ENCODE measurements at regions not wholly inside any gene's neighbourhood (a gene's known extent, or its start where the extent isn't known, plus 50 kb on each side); places are given as distances from the start of the nearest gene placed in this dataset.

DNA sequence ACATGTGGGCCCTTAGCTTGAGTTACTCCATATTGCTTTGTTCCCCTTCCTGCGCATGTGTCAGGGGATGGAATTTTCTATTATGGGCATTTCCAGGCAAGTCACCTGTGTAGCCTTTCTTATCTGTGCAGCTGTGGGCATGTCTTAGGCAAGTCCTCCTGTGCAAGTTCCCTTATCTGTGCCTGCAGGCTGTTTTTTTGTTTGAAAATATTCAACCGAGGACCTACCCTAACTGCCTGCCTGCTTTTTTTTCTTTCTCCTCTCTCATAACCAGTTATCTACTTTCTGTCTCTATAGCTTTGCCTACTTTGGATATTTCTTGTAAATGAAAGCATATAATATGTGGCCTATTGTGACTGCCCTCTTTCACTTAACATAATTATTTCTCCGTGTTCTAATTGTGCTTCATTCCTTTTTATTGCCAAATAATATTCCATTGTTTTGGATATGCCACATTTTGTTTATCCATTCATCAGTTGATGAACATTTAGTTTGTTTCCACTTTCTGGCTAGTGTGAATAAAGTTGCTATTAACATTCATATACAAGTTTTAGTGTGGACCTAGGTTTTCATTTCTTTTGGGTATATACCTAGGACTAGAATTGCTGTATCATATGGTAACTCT lies 83.6 kb upstream of the CADM1 start:
- Histone ChIP-seq H3K9me3 (ENCODE audit: control insufficient read depth in 2 of 2, low read length in 2 of 2) (peaks cover 3 to 4% of the 10 kb centered on the region in 2 donors), H3K4me1 (ENCODE audit: control insufficient read depth, insufficient read depth, low read length) (no peaks in the 10 kb centered on the region), H3K27ac (ENCODE audit: low read length) (no peak overlapping the region), H3K27me3 (ENCODE audit: control insufficient read depth in 1 of 2, insufficient read depth in 2 of 2, low read length in 2 of 2) (no peaks in the 10 kb centered on the region), H3K36me3 (ENCODE audit: control insufficient read depth in 2 of 2, insufficient read depth in 2 of 2, low read length in 2 of 2) (no peaks in the 10 kb centered on the region), H3K4me3 (ENCODE audit: low read length in 2 of 2) (no peak overlapping the region), H3K9ac (ENCODE audit: low read length in 2 of 2) (no peak overlapping the region)

DNA sequence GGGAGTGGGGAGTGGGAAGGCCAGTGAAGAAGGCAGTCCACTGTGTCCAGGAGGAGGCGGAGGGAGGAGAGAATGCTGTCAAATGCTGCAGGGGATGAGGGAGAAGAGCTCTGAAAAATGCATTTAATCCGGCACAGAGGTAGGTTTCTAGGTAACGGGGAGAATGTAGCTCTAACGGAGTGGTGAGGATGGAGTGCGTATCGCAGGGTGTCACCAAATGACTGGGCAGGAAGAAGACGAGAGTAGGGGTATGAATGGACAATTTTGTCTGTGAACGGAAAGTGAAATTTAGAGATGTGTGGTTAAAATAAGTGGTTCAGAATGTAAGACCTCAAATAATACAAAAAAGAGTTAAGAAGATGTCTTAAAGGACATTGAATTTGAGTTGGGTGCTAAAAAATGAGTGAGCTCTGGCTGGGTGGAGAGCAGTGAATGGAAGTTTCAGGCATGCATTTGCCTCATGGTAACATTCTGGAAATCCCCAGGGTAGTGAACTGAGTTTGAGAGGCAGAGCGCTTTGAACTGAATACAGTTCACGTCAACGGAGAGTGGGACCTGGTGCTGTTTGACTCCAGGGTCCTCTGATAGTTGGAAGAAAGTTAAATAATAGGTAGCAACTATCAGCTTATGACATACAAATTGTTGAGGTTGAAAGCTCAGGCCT lies 81.3 kb upstream of the CADM1 start:
- Histone ChIP-seq H3K4me1 (ENCODE audit: control insufficient read depth, insufficient read depth, low read length) (no peaks in the 10 kb centered on the region), H3K4me3 (ENCODE audit: low read length in 2 of 2) (no peak overlapping the region), H3K9me3 (ENCODE audit: control insufficient read depth in 2 of 2, low read length in 2 of 2) (peaks cover 3 to 4% of the 10 kb centered on the region in 2 donors), H3K36me3 (ENCODE audit: control insufficient read depth in 2 of 2, insufficient read depth in 2 of 2, low read length in 2 of 2) (no peaks in the 10 kb centered on the region), H3K9ac (ENCODE audit: low read length in 2 of 2) (no peak overlapping the region), H3K27me3 (ENCODE audit: control insufficient read depth in 1 of 2, insufficient read depth in 2 of 2, low read length in 2 of 2) (no peaks in the 10 kb centered on the region), H3K27ac (ENCODE audit: low read length) (no peak overlapping the region)

DNA sequence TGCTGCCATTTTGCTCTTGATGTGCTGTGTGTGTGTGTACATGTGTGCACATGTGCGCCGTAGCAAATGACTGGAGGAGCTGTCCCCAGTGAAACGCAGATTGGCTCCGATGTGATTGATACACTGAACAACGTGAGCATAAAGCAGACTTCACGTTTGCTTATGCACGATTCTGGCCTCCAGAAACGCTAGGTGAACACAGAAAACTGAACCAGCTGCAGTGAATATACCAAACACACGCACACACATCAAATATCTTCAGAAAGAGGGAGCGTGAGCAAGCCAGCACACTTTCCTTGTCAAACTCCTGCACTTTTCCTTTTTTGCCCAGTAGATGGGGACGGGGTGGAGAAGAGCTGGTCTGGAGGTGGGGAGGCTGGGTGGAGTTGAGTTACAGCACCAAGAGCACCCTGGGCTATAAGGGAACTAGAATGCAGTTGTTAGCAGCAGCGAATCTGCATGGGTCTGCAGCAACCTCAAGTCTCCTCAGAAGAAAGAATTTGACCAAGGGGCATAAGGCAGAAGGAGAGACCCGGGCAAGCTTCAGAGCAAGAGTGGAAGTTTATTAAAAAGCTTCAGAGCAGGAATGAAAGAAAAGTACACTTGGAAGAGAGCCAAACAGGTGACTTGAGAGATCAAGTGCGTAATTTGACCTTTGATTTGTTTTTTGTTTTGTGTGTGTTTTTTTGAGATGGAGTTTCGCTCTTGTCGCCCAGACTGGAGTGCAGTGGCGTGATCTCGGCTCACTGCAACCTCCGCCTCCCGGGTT lies 77.8 kb upstream of the CADM1 start:
- no peaks in the 10 kb centered on the region for H3K36me3 ChIP-seq (ENCODE audit: control insufficient read depth in 2 of 2, insufficient read depth in 2 of 2, low read length in 2 of 2)
- no peaks in the 10 kb centered on the region for H3K9me3 ChIP-seq (ENCODE audit: control insufficient read depth in 2 of 2, low read length in 2 of 2)
- no peak overlapping the region for H3K4me3 ChIP-seq (ENCODE audit: low read length in 2 of 2)
- no peak overlapping the region for H3K27ac ChIP-seq (ENCODE audit: low read length)
- H3K4me1 ChIP-seq (ENCODE audit: control insufficient read depth, insufficient read depth, low read length) = no peaks in the 10 kb centered on the region
- no peak overlapping the region for H3K9ac ChIP-seq (ENCODE audit: low read length in 2 of 2)
- peaks cover 0 to 3% of the 10 kb centered on the region in 2 donors for H3K27me3 ChIP-seq (ENCODE audit: control insufficient read depth in 1 of 2, insufficient read depth in 2 of 2, low read length in 2 of 2)

DNA sequence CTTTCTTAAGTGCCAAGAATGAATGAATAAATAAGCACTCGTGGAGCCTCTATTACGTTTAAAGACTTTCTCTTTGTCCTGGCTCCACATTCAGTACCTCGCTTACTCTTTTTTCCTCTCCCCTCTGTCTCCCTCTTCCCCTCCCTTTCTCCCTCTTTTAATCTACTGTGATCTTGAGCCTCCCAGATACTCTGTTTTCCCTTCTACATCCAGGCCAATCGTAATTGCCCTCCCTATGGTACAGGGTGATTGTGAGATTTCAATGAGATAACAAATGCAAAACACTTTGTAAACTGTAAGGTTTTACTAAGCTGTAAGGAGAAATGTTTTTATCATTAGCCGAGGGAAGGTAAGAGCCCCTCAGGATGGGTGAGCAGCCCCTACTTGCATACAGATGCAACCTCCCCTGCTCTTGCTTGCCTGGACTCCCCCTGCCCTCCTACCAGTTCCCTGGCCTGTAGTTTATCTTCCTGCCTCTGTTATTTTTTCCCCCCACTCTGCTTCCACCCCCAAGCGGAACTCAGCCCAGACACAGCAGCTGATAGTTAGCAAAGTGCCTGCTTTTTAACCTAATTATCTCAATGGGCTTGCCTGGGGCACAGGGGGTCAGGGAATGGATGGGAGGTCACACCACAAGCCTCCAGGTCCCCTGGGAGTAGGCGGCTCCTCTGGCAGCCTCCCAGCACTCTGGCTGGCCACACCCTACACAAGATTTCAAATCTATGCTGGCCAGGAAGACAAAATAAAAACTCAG lies 76.9 kb upstream of the CADM1 start:
- Histone ChIP-seq H3K4me1 (ENCODE audit: control insufficient read depth, insufficient read depth, low read length) (no peaks in the 10 kb centered on the region), H3K27ac (ENCODE audit: low read length) (no peak overlapping the region)

DNA sequence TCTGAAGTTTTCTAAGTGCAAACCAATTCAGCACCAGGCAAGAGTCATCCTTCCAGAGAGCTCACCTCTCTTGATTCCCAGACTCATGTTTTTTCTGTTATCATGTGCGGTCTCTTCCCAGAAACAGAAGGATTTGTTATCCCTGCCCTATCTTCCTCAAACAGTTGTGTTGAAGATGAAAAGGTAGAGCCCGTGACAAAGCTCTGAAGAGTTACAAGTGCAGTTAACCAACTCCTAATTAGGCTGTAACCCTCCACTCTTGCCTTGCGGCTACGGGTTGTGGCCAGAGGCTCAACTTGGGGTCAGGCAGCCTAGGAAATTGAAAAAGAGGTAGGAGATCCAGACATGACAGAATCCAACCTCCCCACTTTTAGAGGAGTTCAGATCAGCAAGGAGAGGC lies 76.2 kb upstream of the CADM1 start:
- no peaks in the 10 kb centered on the region for H3K4me1 ChIP-seq (ENCODE audit: control insufficient read depth, insufficient read depth, low read length)
- no peak overlapping the region for H3K9ac ChIP-seq (ENCODE audit: low read length in 2 of 2)
- no peak overlapping the region for H3K27ac ChIP-seq (ENCODE audit: low read length)
- H3K4me3 ChIP-seq (ENCODE audit: low read length in 2 of 2) = no peak overlapping the region
- peaks cover 0 to 3% of the 10 kb centered on the region in 2 donors for H3K27me3 ChIP-seq (ENCODE audit: control insufficient read depth in 1 of 2, insufficient read depth in 2 of 2, low read length in 2 of 2)
- no peaks in the 10 kb centered on the region for H3K36me3 ChIP-seq (ENCODE audit: control insufficient read depth in 2 of 2, insufficient read depth in 2 of 2, low read length in 2 of 2)
- no peaks in the 10 kb centered on the region for H3K9me3 ChIP-seq (ENCODE audit: control insufficient read depth in 2 of 2, low read length in 2 of 2)

More for the DNA sequence above, 76.9 kb upstream of the CADM1 start:
- Histone ChIP-seq H3K36me3 (ENCODE audit: control insufficient read depth in 2 of 2, insufficient read depth in 2 of 2, low read length in 2 of 2) (no peaks in the 10 kb centered on the region), H3K9me3 (ENCODE audit: control insufficient read depth in 2 of 2, low read length in 2 of 2) (no peaks in the 10 kb centered on the region), H3K27me3 (ENCODE audit: control insufficient read depth in 1 of 2, insufficient read depth in 2 of 2, low read length in 2 of 2) (peaks cover 0 to 3% of the 10 kb centered on the region in 2 donors), H3K9ac (ENCODE audit: low read length in 2 of 2) (no peak overlapping the region), H3K4me3 (ENCODE audit: low read length in 2 of 2) (no peak overlapping the region)

DNA sequence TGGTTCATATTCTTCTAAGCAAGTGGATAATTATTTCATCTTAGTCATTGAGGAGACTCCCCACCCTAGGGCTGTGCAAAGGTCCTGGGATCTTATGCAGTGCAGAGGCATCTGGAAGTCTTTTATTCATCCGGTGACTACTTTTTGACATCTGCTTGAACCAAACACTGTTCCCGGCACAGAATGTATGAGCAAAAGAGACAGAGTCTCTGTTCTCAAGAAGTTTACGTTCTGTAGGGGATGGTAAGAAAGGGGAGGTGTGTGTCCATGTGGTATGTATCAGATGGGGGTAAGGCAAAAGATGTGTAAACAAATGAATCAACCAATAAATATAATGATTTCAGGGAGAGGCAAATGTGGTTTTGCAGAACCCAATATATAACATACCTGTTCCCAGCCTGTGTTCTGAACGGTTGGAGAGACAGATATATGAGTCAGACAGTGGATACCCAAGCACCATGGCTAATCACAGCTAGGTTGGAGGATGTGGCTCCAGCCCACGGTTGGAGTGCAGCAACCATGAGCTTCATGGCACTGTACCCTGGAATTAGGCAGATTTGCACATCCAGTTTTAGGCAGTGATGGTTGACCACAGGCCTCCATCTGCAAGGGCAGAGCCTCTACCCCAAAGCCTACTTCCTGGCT lies 75.1 kb upstream of the CADM1 start:
- Histone ChIP-seq H3K36me3 (ENCODE audit: control insufficient read depth in 2 of 2, insufficient read depth in 2 of 2, low read length in 2 of 2) (no peaks in the 10 kb centered on the region), H3K27ac (ENCODE audit: low read length) (no peak overlapping the region), H3K27me3 (ENCODE audit: control insufficient read depth in 1 of 2, insufficient read depth in 2 of 2, low read length in 2 of 2) (peaks cover 0 to 3% of the 10 kb centered on the region in 2 donors), H3K9ac (ENCODE audit: low read length in 2 of 2) (no peak overlapping the region), H3K4me3 (ENCODE audit: low read length in 2 of 2) (no peak overlapping the region), H3K4me1 (ENCODE audit: control insufficient read depth, insufficient read depth, low read length) (no peaks in the 10 kb centered on the region), H3K9me3 (ENCODE audit: control insufficient read depth in 2 of 2, low read length in 2 of 2) (no peaks in the 10 kb centered on the region)

DNA sequence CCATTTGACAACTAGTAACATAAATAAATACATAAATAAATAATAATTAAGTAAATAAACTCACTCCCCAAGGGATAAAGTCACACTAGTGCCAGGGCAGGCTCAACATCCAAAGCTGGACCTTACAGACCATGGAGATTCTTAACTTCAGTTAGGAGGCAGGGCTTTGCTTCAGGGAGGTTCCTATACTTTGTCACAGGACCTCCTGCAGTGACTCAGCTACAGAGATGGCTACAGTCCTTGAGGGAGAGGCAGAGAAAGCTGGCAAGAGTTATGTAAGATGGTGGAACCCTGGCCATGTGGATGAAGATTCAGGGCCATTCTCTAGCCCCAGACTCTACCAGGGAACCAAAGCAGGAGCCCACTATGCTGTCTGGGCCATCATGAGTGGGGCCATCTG lies 74.1 kb upstream of the CADM1 start:
- no peak overlapping the region for H3K27ac ChIP-seq (ENCODE audit: low read length)
- no peak overlapping the region for H3K4me3 ChIP-seq (ENCODE audit: low read length in 2 of 2)
- H3K36me3 ChIP-seq (ENCODE audit: control insufficient read depth in 2 of 2, insufficient read depth in 2 of 2, low read length in 2 of 2) = no peaks in the 10 kb centered on the region
- peaks cover 0 to 3% of the 10 kb centered on the region in 2 donors for H3K27me3 ChIP-seq (ENCODE audit: control insufficient read depth in 1 of 2, insufficient read depth in 2 of 2, low read length in 2 of 2)
- no peak overlapping the region for H3K9ac ChIP-seq (ENCODE audit: low read length in 2 of 2)
- no peaks in the 10 kb centered on the region for H3K9me3 ChIP-seq (ENCODE audit: control insufficient read depth in 2 of 2, low read length in 2 of 2)
- no peaks in the 10 kb centered on the region for H3K4me1 ChIP-seq (ENCODE audit: control insufficient read depth, insufficient read depth, low read length)

DNA sequence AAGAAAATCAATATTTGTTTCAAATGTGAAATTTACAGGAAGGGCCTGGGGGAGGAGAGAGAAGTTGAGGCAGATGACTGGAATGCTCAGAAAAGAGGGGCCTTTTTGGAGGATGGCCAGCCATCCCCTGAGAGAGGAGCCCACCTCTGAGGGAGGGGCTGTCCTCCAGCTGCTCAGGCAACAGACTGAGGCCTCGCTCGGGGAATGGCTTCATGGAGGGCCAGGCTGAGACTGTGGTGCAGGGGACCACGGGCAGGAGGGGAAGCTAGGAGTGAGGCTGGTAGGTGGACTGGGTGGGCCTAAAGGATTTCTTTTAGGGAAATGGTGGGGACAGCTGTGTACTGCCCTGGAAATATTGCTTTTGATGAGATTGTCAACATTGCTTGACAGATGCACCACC lies 73.5 kb upstream of the CADM1 start:
- peaks cover 0 to 3% of the 10 kb centered on the region in 2 donors for H3K27me3 ChIP-seq (ENCODE audit: control insufficient read depth in 1 of 2, insufficient read depth in 2 of 2, low read length in 2 of 2)
- no peaks in the 10 kb centered on the region for H3K36me3 ChIP-seq (ENCODE audit: control insufficient read depth in 2 of 2, insufficient read depth in 2 of 2, low read length in 2 of 2)
- H3K4me1 ChIP-seq (ENCODE audit: control insufficient read depth, insufficient read depth, low read length) = no peaks in the 10 kb centered on the region
- no peaks in the 10 kb centered on the region for H3K9me3 ChIP-seq (ENCODE audit: control insufficient read depth in 2 of 2, low read length in 2 of 2)
- no peak overlapping the region for H3K9ac ChIP-seq (ENCODE audit: low read length in 2 of 2)
- no peak overlapping the region for H3K27ac ChIP-seq (ENCODE audit: low read length)
- no peak overlapping the region for H3K4me3 ChIP-seq (ENCODE audit: low read length in 2 of 2)

DNA sequence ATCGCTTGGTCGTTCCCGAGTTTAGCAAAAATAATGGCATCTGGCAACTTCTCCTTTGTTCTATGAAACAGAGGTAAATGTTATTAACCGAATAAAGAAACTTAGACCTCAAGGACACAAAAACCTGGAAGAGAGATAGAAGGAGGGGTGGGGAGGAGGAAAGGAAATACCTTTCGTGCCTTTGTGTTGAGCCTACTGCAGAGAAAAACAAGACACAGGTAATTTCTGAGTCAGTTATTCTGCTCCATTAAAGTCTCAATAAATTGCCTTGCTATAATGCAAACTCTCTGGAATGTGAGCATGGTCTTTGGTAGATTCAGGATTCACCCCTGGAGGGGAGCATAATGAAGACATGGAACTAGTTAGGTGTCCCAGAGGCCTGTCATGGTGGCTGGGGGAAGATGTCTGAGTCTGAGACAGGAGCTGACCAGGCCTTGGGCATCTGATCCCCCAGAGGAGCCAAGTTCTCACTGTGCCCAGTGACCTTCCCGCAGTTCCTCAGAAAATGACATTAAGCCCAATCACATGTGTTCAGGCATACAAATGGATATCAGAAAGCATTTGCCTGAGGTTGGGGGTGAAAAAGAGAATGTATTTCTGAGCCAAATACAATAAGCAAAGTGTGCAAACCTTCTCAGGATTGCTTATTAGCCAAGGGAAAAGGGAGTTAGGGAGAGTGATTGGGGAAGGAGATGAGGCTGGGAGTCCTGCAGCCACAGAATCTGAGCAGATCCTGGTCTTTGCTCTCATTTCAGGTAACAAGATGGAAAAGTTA lies 72.6 kb upstream of the CADM1 start:
- H3K27me3 ChIP-seq (ENCODE audit: control insufficient read depth in 1 of 2, insufficient read depth in 2 of 2, low read length in 2 of 2) = peaks cover 0 to 3% of the 10 kb centered on the region in 2 donors
- no peaks in the 10 kb centered on the region for H3K36me3 ChIP-seq (ENCODE audit: control insufficient read depth in 2 of 2, insufficient read depth in 2 of 2, low read length in 2 of 2)
- H3K9me3 ChIP-seq (ENCODE audit: control insufficient read depth in 2 of 2, low read length in 2 of 2) = no peaks in the 10 kb centered on the region
- no peak overlapping the region for H3K4me3 ChIP-seq (ENCODE audit: low read length in 2 of 2)
- no peaks in the 10 kb centered on the region for H3K4me1 ChIP-seq (ENCODE audit: control insufficient read depth, insufficient read depth, low read length)
- H3K9ac ChIP-seq (ENCODE audit: low read length in 2 of 2) = no peak overlapping the region
- H3K27ac ChIP-seq (ENCODE audit: low read length) = no peak overlapping the region

DNA sequence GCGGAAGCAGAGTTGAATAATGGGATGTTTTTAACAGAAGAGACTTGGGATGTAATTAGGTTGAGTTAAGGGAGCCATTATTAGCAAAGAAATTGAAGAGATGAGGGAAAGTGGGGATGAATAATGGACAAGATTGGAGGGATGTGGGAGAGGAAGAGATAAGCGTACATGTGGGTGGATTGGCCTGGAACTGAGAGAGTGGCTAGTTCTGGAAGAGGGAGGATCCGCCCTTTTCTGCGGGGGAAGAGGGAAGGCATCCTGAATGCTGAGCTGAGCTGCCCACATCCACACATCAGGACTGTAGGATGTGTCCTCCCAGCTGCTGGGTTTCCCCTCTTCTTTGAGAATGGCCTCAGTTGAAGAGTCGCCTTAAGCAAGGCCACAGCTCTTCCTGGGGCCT lies 68.3 kb upstream of the CADM1 start:
- no peaks in the 10 kb centered on the region for H3K4me1 ChIP-seq (ENCODE audit: control insufficient read depth, insufficient read depth, low read length)
- no peaks in the 10 kb centered on the region for H3K27me3 ChIP-seq (ENCODE audit: control insufficient read depth in 1 of 2, insufficient read depth in 2 of 2, low read length in 2 of 2)
- H3K4me3 ChIP-seq (ENCODE audit: low read length in 2 of 2) = no peak overlapping the region
- H3K9me3 ChIP-seq (ENCODE audit: control insufficient read depth in 2 of 2, low read length in 2 of 2) = no peaks in the 10 kb centered on the region
- no peaks in the 10 kb centered on the region for H3K36me3 ChIP-seq (ENCODE audit: control insufficient read depth in 2 of 2, insufficient read depth in 2 of 2, low read length in 2 of 2)
- no peak overlapping the region for H3K27ac ChIP-seq (ENCODE audit: low read length)
- no peak overlapping the region for H3K9ac ChIP-seq (ENCODE audit: low read length in 2 of 2)

All from stomach smooth muscle (tissue), 2 donors.